H9 (cell line): ENCODE measurements at regions not wholly inside any gene's neighbourhood (a gene's known extent, or its start where the extent isn't known, plus 50 kb on each side); places are given as distances from the start of the nearest gene placed in this dataset.

Source experiments
- DNase-seq: peaks from one replicate; pipeline ENCODE4 v3.0.0-alpha.2; 2017
- H2AFZ ChIP-seq: one replicate; pipeline ENCODE4 v1.6.1; 2013; ENCODE audit warnings: mild to moderate bottlenecking, low read length, control low read depth, moderate library complexity
- H2AK5ac ChIP-seq: 2 replicates; pipeline ENCODE4 v1.6.1; 2013; ENCODE audit warnings: low read length, control low read depth, mixed read lengths; ENCODE audit not compliant: insufficient read length
- H2BK120ac ChIP-seq: one replicate; pipeline ENCODE4 v1.6.1; 2013; ENCODE audit warnings: low read depth, mild to moderate bottlenecking, low read length, control low read depth, inconsistent platforms; ENCODE audit not compliant: poor library complexity, severe bottlenecking
- H2BK12ac ChIP-seq: 2 replicates; pipeline ENCODE4 v1.6.1; 2013; ENCODE audit warnings: low read length, control low read depth, mixed read lengths, low read depth; ENCODE audit not compliant: insufficient read length
- H2BK15ac ChIP-seq: 2 replicates; pipeline ENCODE4 v1.6.1; 2013; ENCODE audit warnings: low read depth, low read length, control low read depth
- H2BK20ac ChIP-seq: one replicate; pipeline ENCODE4 v1.6.1; 2013; ENCODE audit warnings: low read depth, mild to moderate bottlenecking, low read length, control low read depth, inconsistent platforms; ENCODE audit not compliant: poor library complexity, severe bottlenecking
- H2BK5ac ChIP-seq: 2 replicates; pipeline ENCODE4 v1.6.1; 2013; ENCODE audit warnings: low read length, control low read depth, mixed read lengths; ENCODE audit not compliant: insufficient read length
- H3K14ac ChIP-seq: 2 replicates; pipeline ENCODE4 v1.6.1; 2013; ENCODE audit warnings: low read length, control low read depth; ENCODE audit not compliant: insufficient read depth
- H3K18ac ChIP-seq: 2 replicates; pipeline ENCODE4 v1.6.1; 2013; ENCODE audit warnings: low read depth, mild to moderate bottlenecking, mixed read lengths, low read length, control low read depth; ENCODE audit not compliant: insufficient read length
- H3K23ac ChIP-seq: 2 replicates; pipeline ENCODE4 v1.6.1; 2013; ENCODE audit warnings: low read length, control low read depth, mixed read lengths, low read depth; ENCODE audit not compliant: insufficient read length
- H3K23me2 ChIP-seq: 2 replicates; pipeline ENCODE4 v1.6.1; 2013; ENCODE audit warnings: low read depth, mild to moderate bottlenecking, mixed read lengths, low read length, control low read depth; ENCODE audit not compliant: insufficient read length, poor library complexity, severe bottlenecking
- H3K27ac ChIP-seq: 2 replicates; pipeline ENCODE4 v1.5.1; 2013; ENCODE audit warnings: low read length, control low read depth, mixed read lengths, low read depth; ENCODE audit not compliant: insufficient read length
- H3K27me3 ChIP-seq: 2 replicates; pipeline ENCODE4 v1.6.1; 2013; ENCODE audit warnings: low read length, control low read depth, inconsistent platforms; ENCODE audit not compliant: insufficient read depth
- H3K4ac ChIP-seq: 2 replicates; pipeline ENCODE4 v1.6.1; 2013; ENCODE audit warnings: low read depth, mild to moderate bottlenecking, control low read depth, inconsistent platforms, low read length, moderate library complexity
- H3K4me1 ChIP-seq: 2 replicates; pipeline ENCODE4 v1.6.1; 2013; ENCODE audit warnings: low read length, control low read depth, inconsistent platforms; ENCODE audit not compliant: insufficient read depth
- H3K4me2 ChIP-seq: 2 replicates; pipeline ENCODE4 v1.6.1; 2013; ENCODE audit warnings: low read length, control low read depth, mixed read lengths; ENCODE audit not compliant: insufficient read length, insufficient read depth
- H3K56ac ChIP-seq: 2 replicates; pipeline ENCODE4 v1.6.1; 2013; ENCODE audit warnings: low read depth, mild to moderate bottlenecking, mixed read lengths, low read length, control low read depth; ENCODE audit not compliant: insufficient read length
- H3K79me1 ChIP-seq: 2 replicates; pipeline ENCODE4 v1.6.1; 2013; ENCODE audit warnings: low read depth, mild to moderate bottlenecking, moderate library complexity, low read length, control low read depth, inconsistent platforms; ENCODE audit not compliant: insufficient read depth, poor library complexity, severe bottlenecking
- H3K79me2 ChIP-seq: 2 replicates; pipeline ENCODE4 v1.6.1; 2013; ENCODE audit warnings: low read length, control low read depth, inconsistent platforms; ENCODE audit not compliant: insufficient read depth
- H3K9ac ChIP-seq: 2 replicates; pipeline ENCODE4 v1.6.1; 2013; ENCODE audit warnings: low read length, control low read depth, mixed read lengths; ENCODE audit not compliant: insufficient read length; ENCODE audit errors: extremely low read depth
- H3K9me3 ChIP-seq: one replicate; pipeline ENCODE4 v1.6.1; 2013; ENCODE audit warnings: low read depth, low read length, inconsistent platforms; ENCODE audit not compliant: control insufficient read depth
- H3T11ph ChIP-seq: one replicate; pipeline ENCODE4 v1.6.1; 2013; ENCODE audit warnings: mild to moderate bottlenecking, low read length, control low read depth, inconsistent platforms
- H4K20me1 ChIP-seq: one replicate; pipeline ENCODE4 v1.6.1; 2013; ENCODE audit not compliant: control insufficient read depth, insufficient read length, insufficient read depth
- H4K5ac ChIP-seq: 2 replicates; pipeline ENCODE4 v1.6.1; 2013; ENCODE audit warnings: low read depth, mild to moderate bottlenecking, mixed read lengths, low read length, control low read depth; ENCODE audit not compliant: insufficient read length
- H4K8ac ChIP-seq: replicated peaks from 2 replicates; pipeline ENCODE4 v1.6.1; 2013; ENCODE audit warnings: low read length, control low read depth, mixed read lengths, low read depth; ENCODE audit not compliant: insufficient read length
- H4K91ac ChIP-seq: 2 replicates; pipeline ENCODE4 v1.6.1; 2013; ENCODE audit warnings: low read depth, mild to moderate bottlenecking, moderate library complexity, mixed read lengths, low read length, control low read depth; ENCODE audit not compliant: insufficient read length
- H3K27ac Mint-ChIP-seq, 3 experiments: 2 replicates in 2 of 3; 3 replicates in 1 of 3; pipeline ENCODE4 v1.8.0; 2020 to 2021; ENCODE audit warnings: mixed read lengths in 3 of 3, mild to moderate bottlenecking in 1 of 3, moderate library complexity in 1 of 3
- H3K27me3 Mint-ChIP-seq: 2 replicates; pipeline ENCODE4 v1.8.0; 2021; ENCODE audit warnings: low read depth, mild to moderate bottlenecking, moderate library complexity, mixed read lengths
- H3K36me3 Mint-ChIP-seq, 3 experiments: 2 replicates in 2 of 3; 3 replicates in 1 of 3; pipeline ENCODE4 v1.8.0; 2020 to 2021; ENCODE audit warnings: low read depth in 3 of 3, mixed read lengths in 3 of 3; ENCODE audit not compliant: insufficient read depth in 1 of 3
- H3K4me1 Mint-ChIP-seq, 2 experiments: 2 replicates each; pipeline ENCODE4 v1.8.0; 2020; ENCODE audit warnings: mixed read lengths in 2 of 2
- H3K4me3 Mint-ChIP-seq, 2 experiments: 2 replicates in 1 of 2; 3 replicates in 1 of 2; pipeline ENCODE4 v1.8.0; 2020 to 2021; ENCODE audit warnings: mild to moderate bottlenecking in 2 of 2, mixed read lengths in 2 of 2, moderate library complexity in 1 of 2
- H3K9me3 Mint-ChIP-seq, 2 experiments: 2 replicates in 1 of 2; 3 replicates in 1 of 2; pipeline ENCODE4 v1.8.0; 2020; ENCODE audit warnings: mild to moderate bottlenecking in 2 of 2, mixed read lengths in 2 of 2, moderate library complexity in 1 of 2
- WGBS: extraction: QIAGEN DNeasy Blood & Tissue Kit; methylation state at CpG from one replicate; pipeline ENCODE4 v1.1.7; 2013; ENCODE audit warnings: missing lambda C conversion rate, low lambda C conversion rate, mixed read lengths; ENCODE audit not compliant: insufficient read length; ENCODE audit errors: extremely low coverage; 5-methylcytosine and 5-hydroxymethylcytosine counted together
- TF ChIP-seq, protein P1 (sequence below): fragments of 200-600 bp; sonication (generic); conservative IDR thresholded peaks from 3 replicates; pipeline ENCODE4 v1.8.0; 2021; ENCODE audit warnings: antibody characterized with exemption, mild to moderate bottlenecking

DNA sequence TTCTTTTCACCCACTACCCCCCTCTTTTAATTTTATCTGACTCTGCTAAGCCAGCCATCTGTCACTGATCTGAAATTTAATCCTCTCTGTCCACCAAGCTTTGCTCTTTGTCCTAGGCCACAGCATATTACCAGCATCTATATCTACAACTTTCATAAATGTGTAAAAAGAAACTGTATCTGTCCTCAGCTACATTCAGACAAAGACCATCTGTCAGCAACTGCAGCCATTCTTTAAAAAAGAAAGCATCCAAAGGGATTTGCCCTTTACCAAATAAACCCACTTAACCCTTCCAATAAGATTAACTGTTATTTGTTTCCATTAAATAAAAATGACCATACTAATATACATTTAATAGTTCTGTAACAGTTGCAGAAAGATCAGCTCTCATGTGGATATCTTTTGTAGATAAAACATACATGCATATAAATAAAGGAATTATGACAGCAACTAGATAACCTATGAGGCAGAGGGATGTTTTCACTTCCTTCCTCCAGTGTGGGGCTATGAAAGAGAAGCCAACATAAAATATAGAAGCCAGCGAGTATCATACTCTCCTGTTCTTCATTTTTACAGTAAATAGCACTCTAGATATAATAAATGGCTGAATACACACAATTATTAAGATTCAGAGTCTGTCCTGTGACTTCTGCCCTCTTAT, 602.5 kb upstream of the SALL1 start:
- H4K20me1 ChIP-seq, result no peaks in the 10 kb centered on the region
- H3K56ac ChIP-seq, result no peak overlapping the region
- no peak overlapping the region for H2AK5ac ChIP-seq
- H4K91ac ChIP-seq, result no peak overlapping the region
- H2BK12ac ChIP-seq, result no peak overlapping the region
- H3K23ac ChIP-seq, result no peak overlapping the region
- Mint-ChIP-seq H3K4me1 (peaks cover 37 to 39% of the 10 kb centered on the region in 2 experiments), H3K36me3 (no peaks in the 10 kb centered on the region), H3K27me3 (no peaks in the 10 kb centered on the region), H3K9me3 (no peaks in the 10 kb centered on the region), H3K4me3 (no peak overlapping the region), H3K27ac (no peak overlapping the region)
- no peaks in the 10 kb centered on the region for H3K9me3 ChIP-seq
- no peak overlapping the region for H3K4me2 ChIP-seq
- H2BK5ac ChIP-seq, result no peak overlapping the region
- H3T11ph ChIP-seq, result no peak overlapping the region
- TF ChIP-seq, protein P1, sequence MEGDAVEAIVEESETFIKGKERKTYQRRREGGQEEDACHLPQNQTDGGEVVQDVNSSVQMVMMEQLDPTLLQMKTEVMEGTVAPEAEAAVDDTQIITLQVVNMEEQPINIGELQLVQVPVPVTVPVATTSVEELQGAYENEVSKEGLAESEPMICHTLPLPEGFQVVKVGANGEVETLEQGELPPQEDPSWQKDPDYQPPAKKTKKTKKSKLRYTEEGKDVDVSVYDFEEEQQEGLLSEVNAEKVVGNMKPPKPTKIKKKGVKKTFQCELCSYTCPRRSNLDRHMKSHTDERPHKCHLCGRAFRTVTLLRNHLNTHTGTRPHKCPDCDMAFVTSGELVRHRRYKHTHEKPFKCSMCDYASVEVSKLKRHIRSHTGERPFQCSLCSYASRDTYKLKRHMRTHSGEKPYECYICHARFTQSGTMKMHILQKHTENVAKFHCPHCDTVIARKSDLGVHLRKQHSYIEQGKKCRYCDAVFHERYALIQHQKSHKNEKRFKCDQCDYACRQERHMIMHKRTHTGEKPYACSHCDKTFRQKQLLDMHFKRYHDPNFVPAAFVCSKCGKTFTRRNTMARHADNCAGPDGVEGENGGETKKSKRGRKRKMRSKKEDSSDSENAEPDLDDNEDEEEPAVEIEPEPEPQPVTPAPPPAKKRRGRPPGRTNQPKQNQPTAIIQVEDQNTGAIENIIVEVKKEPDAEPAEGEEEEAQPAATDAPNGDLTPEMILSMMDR, result no peak
- H4K8ac ChIP-seq, result no peak overlapping the region
- no CpG with 5 or more reads among the region's 1 CpG for WGBS
- H2AFZ ChIP-seq, result no peak overlapping the region
- no peak overlapping the region for H3K27ac ChIP-seq
- H3K27me3 ChIP-seq, result no peaks in the 10 kb centered on the region
- H4K5ac ChIP-seq, result no peak overlapping the region
- H3K79me2 ChIP-seq, result no peaks in the 10 kb centered on the region
- DNase-seq, result no peak
- no peak overlapping the region for H2BK120ac ChIP-seq
- no peaks in the 10 kb centered on the region for H3K23me2 ChIP-seq
- no peak overlapping the region for H3K4ac ChIP-seq
- no peak overlapping the region for H3K18ac ChIP-seq
- H3K9ac ChIP-seq, result no peak overlapping the region
- no peaks in the 10 kb centered on the region for H3K79me1 ChIP-seq
- peaks cover 6% of the 10 kb centered on the region; the same call in 1 of the 2 replicates for H3K4me1 ChIP-seq
- no peak overlapping the region for H3K14ac ChIP-seq
- H2BK15ac ChIP-seq, result no peak overlapping the region
- no peak overlapping the region for H2BK20ac ChIP-seq
